ENCODE measurements at regions not wholly inside any gene's neighbourhood (a gene's known extent, or its start where the extent isn't known, plus 50 kb on each side); places are given as distances from the start of the nearest gene placed in this dataset.

DNA sequence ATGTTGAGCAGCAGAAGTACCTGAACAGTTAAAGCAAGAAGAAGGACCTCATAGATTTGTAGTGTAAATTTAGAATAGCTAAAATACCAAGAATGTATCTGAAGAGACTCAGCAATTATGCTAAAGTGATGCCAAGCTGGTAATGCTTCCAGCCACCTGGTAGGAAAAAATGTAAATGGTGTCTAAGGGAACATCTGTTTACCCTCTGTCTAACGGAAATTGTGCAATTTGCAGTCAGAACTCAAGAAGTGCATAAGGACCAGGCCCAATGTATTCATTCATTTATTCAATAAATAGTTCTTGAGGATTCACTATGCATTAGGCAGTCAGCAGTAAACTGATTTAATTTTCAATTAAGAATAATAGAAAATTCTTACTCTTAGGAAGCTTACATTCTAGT lies 116.0 kb upstream of the ADGRL4 start:
- DNase-seq (no peak), ATAC-seq (no peak)

DNA sequence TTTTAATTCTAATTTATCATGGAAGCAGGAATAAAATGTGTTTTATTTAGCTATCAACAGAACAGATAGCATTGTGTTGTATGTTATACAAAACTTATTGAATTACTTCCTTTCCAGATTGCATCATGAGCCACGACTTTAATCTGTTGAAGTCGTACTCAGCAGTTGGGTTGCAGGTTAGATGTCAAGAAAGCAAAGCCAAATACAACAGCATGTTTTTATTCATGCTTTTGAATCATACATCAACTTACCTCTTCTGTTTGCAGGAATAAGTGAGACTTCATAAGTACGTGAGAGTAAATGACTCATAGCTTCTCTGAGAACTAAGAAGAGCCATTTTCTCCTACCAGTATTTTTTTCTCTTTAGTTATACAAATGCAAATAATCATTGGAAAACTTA lies 110.8 kb upstream of the ADGRL4 start:
- ATAC-seq = no peak
- DNase-seq = no peak

DNA sequence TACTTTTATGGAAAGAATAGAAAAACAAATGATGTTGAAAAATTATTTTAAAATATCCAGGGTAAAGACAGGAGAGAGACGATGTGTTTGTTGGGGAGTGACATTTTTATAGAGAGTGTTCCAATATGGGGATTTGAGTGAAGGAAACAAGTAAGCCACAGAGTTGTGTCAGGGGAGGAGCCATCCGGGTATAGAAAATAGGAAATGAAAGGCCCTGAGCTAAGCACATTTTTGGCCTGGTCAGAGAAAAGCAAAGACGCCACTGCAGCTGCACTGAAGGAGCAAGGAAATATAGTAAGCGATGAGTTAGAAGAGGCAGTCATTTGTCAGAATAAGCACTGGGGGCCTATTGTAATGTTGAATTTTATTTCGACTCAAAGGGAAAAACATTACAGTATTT lies 107.3 kb upstream of the ADGRL4 start:
- no peak for DNase-seq

DNA sequence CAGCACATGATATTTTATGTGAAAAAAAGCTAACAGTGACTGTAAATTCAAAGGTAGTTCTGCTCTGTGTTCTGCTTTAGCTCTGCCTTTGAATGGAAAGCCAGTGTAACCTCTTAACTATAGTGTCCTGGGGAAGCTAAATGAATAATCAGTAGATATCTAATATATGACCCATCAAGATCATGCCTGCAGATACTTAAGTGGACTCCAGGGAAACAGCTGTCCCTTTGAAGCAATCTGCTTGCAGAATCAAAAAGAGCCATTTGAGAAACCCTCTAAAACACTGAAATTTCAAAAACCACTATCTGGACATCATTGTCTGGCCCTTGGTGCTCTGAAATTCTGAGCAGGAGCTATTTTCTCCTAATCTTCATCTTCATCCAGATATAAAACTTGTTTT lies 104.2 kb upstream of the ADGRL4 start:
- no peak for ATAC-seq

More for the DNA sequence above, 107.3 kb upstream of the ADGRL4 start:
- no peak for ATAC-seq

DNA sequence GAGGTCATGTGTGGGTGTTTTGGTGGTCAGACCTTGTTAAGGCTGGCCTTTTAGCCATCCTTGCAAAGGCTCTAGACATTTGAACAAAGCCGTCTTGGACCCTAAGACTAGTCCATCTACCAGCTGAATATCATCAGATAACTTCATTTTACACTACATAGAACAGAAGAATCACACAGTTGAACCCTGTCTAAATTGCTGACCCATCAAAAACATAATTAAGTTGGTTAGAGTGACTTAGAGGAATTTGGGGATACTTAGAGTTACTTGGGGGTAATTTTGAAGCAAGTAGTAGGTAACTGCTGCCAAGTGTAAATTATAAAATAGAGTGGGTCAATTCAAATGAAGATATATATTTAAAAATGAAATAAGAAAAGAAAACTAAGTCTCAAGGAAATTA lies 102.9 kb upstream of the ADGRL4 start:
- DNase-seq (no peak), ATAC-seq (no peak)

More for the DNA sequence above, 104.2 kb upstream of the ADGRL4 start:
- DNase-seq = no peak

DNA sequence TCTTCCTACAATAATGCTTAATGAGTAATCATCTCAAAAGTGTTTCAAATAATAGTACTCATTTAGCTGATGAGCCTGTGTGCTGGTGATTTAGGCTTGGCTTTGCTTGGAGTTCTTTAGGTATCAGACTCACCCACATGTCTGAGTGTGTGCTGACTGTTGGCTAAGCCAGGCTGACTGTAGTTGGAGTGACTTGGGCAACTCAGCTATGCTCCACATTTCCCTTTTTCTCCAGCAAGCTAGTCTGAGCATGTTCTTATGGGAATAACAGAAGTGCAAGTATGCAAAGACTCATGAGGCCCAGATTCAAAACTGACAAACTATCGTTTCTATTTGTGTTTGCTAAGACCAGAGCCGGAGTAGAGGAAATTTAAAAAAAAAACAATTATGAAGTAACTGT lies 99.0 kb upstream of the ADGRL4 start:
- ATAC-seq = no peak

DNA sequence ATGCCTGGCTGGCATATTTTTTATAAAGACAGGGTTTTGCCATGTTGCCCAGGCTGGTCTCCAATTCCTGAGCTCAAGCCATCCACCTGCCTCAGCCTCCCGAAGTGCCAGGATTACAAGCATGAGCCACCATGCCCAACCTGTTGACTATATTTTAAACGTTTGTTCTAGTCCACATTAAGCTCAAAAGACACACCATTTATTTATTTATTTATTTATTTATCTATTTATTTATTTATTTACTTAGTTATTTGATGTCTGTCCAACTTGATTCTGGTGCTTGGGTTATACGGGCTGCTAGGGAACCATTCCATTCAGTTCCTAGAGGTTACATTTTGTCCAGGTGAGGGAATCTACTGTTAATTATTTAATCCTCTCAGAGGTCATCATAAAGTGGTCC lies 98.1 kb upstream of the ADGRL4 start:
- no peak for ATAC-seq

More for the DNA sequence above, 99.0 kb upstream of the ADGRL4 start:
- no peak for DNase-seq

DNA sequence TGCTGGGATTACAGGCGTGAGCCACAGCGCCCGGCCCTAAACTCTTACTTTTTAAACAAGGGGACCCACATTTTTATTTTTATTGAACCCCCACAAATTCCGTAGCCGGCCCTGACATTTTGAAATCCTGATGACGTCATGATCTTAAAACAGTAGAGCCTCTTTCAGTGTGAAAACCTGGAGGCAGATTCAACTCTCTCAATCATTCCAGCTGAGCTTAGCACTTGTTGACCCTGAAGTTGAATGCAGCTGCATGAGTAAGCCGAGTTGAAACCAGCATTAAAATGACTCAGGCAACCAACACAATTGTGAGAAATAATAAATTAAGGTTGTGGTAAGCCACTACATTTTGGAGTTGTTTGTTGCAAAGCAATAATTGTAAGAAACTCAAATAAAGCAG lies 93.9 kb upstream of the ADGRL4 start:
- DNase-seq = no peak
- ATAC-seq = no peak

More for the DNA sequence above, 98.1 kb upstream of the ADGRL4 start:
- no peak for DNase-seq

DNA sequence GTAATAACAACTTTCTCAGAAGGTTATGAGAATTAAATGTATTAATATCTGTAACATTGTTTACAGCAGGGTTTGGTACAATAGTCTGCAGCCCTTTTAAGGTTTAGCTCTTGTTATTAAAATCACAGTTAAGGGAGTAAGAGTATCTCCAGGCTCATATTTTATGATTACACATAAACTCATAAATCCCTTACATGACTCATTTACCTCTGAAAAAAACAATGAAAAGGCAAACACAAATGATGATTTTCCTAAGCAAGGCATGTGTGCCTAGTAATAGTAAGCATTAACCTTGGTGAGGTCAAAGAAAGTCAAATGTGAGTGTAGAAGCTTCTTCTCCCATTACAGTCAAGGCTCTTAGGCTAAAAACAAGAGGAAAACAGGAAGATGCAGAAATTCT lies 84.5 kb upstream of the ADGRL4 start:
- DNase-seq = no peak

DNA sequence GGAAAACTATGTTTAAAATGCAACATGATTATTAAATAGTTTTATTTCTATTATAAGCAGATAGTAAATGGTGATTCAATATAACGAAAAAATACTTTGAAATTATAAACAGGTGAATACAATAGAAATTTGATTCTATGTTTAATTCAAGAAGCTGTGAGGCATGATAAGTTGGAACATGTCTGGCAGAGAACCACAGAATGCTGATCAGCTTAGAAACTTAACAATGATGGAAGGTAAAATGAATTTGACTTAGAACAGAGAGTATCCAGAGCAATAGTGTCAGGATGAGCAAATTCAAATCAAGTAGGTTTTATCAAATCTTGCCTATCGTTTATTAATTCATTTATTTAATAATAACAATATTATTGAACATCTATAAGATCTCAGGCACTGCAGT lies 83.4 kb upstream of the ADGRL4 start:
- no peak for DNase-seq
- no peak for ATAC-seq

More for the DNA sequence above, 84.5 kb upstream of the ADGRL4 start:
- ATAC-seq = no peak

DNA sequence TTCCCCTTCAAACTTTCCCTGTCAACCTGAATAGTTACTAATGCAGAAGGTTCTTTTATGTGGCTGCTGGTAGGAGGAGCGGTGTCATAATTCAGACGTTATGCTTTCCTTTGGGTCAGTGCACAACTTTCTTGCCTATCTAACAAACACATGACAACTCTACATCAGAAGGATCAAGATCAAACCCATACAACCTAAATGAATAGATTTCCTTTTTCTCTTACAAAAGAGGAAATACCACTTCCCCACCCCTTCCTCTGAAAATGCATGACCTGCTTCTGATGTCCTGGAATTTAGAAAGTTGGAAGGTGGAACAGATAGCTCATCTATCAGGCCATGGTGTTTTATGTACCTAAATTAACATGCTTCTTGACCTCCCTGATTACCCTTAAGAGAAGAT lies 75.7 kb upstream of the ADGRL4 start:
- ATAC-seq = no peak
- DNase-seq = no peak

DNA sequence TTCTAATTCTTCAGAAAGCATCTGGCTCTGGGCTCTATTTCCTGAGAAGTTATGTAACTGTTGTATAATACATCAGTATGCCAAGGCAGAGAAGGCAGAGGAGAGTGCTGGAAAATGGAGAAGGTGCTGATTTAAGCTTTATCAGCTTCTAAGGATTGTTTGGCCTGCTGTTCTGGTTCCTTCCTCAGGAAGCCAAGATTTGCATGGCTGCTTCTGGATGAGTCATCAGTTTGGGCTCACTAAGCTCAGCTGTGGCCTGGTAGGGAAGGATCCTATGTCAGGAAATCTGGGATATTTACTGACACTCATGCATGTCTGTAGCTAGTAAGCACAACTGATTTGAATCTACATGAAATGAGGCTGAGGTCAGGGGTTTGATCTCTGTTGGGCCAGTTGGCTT lies 73.2 kb upstream of the ADGRL4 start:
- ATAC-seq (no peak), DNase-seq (no peak)

DNA sequence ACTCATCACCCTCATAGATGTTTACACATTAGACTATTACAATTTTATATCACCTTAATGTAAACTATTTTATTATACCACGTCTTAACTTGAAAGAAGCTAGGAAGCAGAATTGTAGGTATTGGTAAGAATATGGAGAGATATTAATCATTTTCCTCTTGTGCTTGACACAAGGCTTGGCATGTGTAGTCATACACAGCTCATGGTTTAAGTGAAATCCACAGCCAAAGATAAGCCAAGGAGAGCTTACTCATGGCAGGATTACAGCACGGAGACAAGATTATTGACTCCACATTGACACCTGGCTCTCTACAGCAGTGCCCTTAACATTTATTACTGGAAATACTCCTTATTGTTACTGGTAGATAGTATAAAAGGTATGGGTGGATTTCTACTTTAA lies 68.4 kb upstream of the ADGRL4 start:
- DNase-seq (no peak), ATAC-seq (no peak)

DNA sequence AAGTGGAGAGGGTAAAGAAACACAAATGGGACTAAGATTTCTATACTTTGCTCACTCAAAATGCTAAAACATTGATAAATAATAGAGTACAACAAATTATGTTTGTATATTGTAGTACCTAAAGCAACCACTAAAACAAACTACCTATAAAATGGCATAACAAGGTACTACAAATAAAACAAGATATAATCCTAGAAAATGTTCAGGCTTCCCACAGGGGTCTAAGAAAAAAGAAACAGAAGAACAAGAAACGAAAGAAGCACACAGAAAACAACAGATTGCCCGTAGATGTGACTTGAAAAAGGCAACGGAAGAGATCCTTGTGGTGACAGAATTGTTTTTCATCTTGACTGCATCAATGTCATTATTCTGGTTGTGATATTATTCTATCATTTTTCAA lies 63.3 kb upstream of the ADGRL4 start:
- DNase-seq (no peak), ATAC-seq (no peak)

DNA sequence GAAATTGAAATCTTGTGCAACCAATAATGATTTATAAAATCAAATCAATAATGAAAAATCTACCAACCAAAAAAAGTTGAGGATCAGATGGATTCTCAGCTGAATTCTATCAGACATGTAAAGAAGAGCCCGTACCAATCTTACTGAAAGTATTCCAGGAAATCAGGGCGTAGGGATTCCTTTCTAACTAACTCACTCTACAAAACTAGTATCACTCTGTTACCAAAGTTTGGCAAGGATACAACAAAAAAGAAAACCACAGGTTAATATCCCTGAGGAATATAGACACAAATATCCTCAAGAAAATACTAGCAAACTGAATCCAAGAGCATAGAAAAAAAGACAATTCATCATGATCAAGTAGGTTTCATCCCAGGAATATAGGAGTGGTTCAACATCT lies 52.8 kb upstream of the ADGRL4 start:
- ATAC-seq (no peak), DNase-seq (no peak)

All from stimulated activated naive CD8-positive, alpha-beta T cell treated with anti-CD3 and anti-CD28 coated beads, Interleukin-15, Interleukin-2, amounts not matched to agents 100 U/mL and 50 U/mL, for 24 hours (primary cell).